SU-DHL-6 (cell line): ENCODE measurements at regions not wholly inside any gene's neighbourhood (a gene's known extent, or its start where the extent isn't known, plus 50 kb on each side); places are given as distances from the start of the nearest gene placed in this dataset.

Experiments used
- H2AFZ ChIP-seq: fragments of 200-600 bp; sonication (generic); 2 replicates; pipeline ENCODE4 v1.6.1; 2014; ENCODE audit warnings: low read depth, mild to moderate bottlenecking, moderate library complexity, mixed read lengths, antibody characterized with exemption, low read length; ENCODE audit not compliant: severe bottlenecking
- H3F3A ChIP-seq: fragments of 200-600 bp; shearing (Covaris generic); 2 replicates; pipeline ENCODE4 v1.6.0; 2016; ENCODE audit warnings: antibody characterized with exemption, mild to moderate bottlenecking; ENCODE audit not compliant: insufficient read depth
- H3K27ac ChIP-seq: fragments of 200-600 bp; sonication (generic); 2 replicates; pipeline ENCODE4 v1.5.1; 2016; ENCODE audit warnings: low read depth, mild to moderate bottlenecking, low read length, moderate library complexity, mixed read lengths
- H3K27me3 ChIP-seq: fragments of 200-600 bp; sonication (generic), shearing (Covaris generic); 2 replicates; pipeline ENCODE4 v1.6.0; 2014; ENCODE audit warnings: mild to moderate bottlenecking, low read length
- H3K36me3 ChIP-seq: fragments of 200-600 bp; sonication (generic); 2 replicates; pipeline ENCODE4 v1.6.1; 2014; ENCODE audit warnings: mild to moderate bottlenecking, low read length, mixed read lengths
- H3K4me2 ChIP-seq: fragments of 300-600, 200-600 bp; shearing (Covaris generic), sonication (generic); 2 replicates; pipeline ENCODE4 v1.6.0; 2014; ENCODE audit warnings: low read length, low read depth, mild to moderate bottlenecking; ENCODE audit not compliant: poor library complexity, severe bottlenecking
- H3K4me3 ChIP-seq: fragments of 200-600 bp; sonication (generic); 2 replicates; pipeline ENCODE4 v1.5.1; 2014; ENCODE audit warnings: antibody characterized with exemption, low read length, mild to moderate bottlenecking, mixed read lengths; ENCODE audit not compliant: insufficient read depth, poor library complexity, severe bottlenecking
- H3K79me2 ChIP-seq: fragments of 200-600 bp; sonication (generic); 2 replicates; pipeline ENCODE4 v1.6.1; 2014; ENCODE audit warnings: mild to moderate bottlenecking, low read length, moderate library complexity; ENCODE audit not compliant: insufficient read depth
- H3K9ac ChIP-seq: fragments of 200-600 bp; sonication (generic); 2 replicates; pipeline ENCODE4 v1.7.0; 2014; ENCODE audit warnings: mild to moderate bottlenecking, low read length
- H3K9me2 ChIP-seq: fragments of 200-600 bp; sonication (generic); replicated peaks from 2 replicates; pipeline ENCODE4 v1.6.1; 2014; ENCODE audit warnings: low read length; ENCODE audit not compliant: insufficient read depth
- H3K9me3 ChIP-seq: fragments of 200-600 bp; sonication (generic); 2 replicates; pipeline ENCODE4 v1.6.1; 2014; ENCODE audit warnings: low read length, mixed read lengths; ENCODE audit not compliant: insufficient read depth
- H4K20me1 ChIP-seq: fragments of 200-600 bp; sonication (generic); 2 replicates; pipeline ENCODE4 v1.6.1; 2014; ENCODE audit warnings: low read depth, mild to moderate bottlenecking, antibody characterized with exemption, low read length, moderate library complexity, mixed read lengths
- EZH2phosphoT487 ChIP-seq: fragments of 200-600 bp; sonication (generic), shearing (Covaris generic); conservative IDR thresholded peaks from 2 replicates; pipeline ENCODE4 v1.6.1; 2018; ENCODE audit warnings: mild to moderate bottlenecking, antibody characterized with exemption, low read length, moderate library complexity, mixed read lengths
- TF ChIP-seq, protein P1 (sequence below): fragments of 200-600 bp; sonication (generic); IDR thresholded peaks from one replicate; pipeline ENCODE4 v1.5.1; 2017; ENCODE audit warnings: antibody characterized with exemption, mild to moderate bottlenecking, low read length, moderate library complexity; ENCODE audit not compliant: insufficient read depth, poor library complexity, severe bottlenecking

- Histone ChIP-seq H3K79me2 (no peaks in the 10 kb centered on the region), H4K20me1 (no peaks in the 10 kb centered on the region), H3F3A (no peaks in the 10 kb centered on the region), H3K9me2 (no peaks in the 10 kb centered on the region), H3K4me3 (no peak overlapping the region), H3K36me3 (no peaks in the 10 kb centered on the region), H3K9me3 (no peaks in the 10 kb centered on the region), H3K27ac (no peak overlapping the region), H3K27me3 (no peaks in the 10 kb centered on the region), H2AFZ (no peak overlapping the region), H3K4me2 (no peak overlapping the region), H3K9ac (no peak overlapping the region)
- TF ChIP-seq EZH2phosphoT487, result no peak
- TF ChIP-seq, protein P1, sequence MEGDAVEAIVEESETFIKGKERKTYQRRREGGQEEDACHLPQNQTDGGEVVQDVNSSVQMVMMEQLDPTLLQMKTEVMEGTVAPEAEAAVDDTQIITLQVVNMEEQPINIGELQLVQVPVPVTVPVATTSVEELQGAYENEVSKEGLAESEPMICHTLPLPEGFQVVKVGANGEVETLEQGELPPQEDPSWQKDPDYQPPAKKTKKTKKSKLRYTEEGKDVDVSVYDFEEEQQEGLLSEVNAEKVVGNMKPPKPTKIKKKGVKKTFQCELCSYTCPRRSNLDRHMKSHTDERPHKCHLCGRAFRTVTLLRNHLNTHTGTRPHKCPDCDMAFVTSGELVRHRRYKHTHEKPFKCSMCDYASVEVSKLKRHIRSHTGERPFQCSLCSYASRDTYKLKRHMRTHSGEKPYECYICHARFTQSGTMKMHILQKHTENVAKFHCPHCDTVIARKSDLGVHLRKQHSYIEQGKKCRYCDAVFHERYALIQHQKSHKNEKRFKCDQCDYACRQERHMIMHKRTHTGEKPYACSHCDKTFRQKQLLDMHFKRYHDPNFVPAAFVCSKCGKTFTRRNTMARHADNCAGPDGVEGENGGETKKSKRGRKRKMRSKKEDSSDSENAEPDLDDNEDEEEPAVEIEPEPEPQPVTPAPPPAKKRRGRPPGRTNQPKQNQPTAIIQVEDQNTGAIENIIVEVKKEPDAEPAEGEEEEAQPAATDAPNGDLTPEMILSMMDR, result no peak
Measured at GRCh38 chr11:115893461-115894099, 389.4 kb upstream of the CADM1 start.

DNA sequence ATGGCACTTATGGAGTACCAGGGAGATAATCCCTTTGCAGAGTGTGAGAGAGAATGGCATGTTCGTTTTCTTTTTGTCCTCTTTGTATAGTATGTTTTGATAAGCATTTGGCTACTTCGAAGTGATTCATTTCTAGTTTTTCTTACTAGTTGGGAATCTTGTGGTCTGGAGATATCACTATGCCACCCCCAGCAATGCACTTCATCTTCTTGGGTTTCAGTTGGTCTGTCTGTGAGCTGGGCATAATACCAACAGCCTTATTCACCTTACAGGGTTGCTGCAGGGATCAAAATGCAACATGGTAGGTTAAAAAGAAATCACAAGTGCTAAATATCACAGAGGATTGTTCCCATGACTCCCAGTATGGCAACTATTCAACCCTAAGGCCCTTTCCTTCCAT lies 387.8 kb upstream of the CADM1 start:
- H3K79me2 ChIP-seq, result no peaks in the 10 kb centered on the region
- H3K9ac ChIP-seq, result no peak overlapping the region
- no peaks in the 10 kb centered on the region for H3K36me3 ChIP-seq
- no peak overlapping the region for H3K4me3 ChIP-seq
- no peak for TF ChIP-seq EZH2phosphoT487
- TF ChIP-seq, protein P1, result no peak
- no peaks in the 10 kb centered on the region for H3F3A ChIP-seq
- H3K9me3 ChIP-seq, result no peaks in the 10 kb centered on the region
- no peak overlapping the region for H3K4me2 ChIP-seq
- no peaks in the 10 kb centered on the region for H3K27me3 ChIP-seq
- no peak overlapping the region for H3K27ac ChIP-seq
- H2AFZ ChIP-seq, result no peak overlapping the region
- no peaks in the 10 kb centered on the region for H3K9me2 ChIP-seq
- no peaks in the 10 kb centered on the region for H4K20me1 ChIP-seq

DNA sequence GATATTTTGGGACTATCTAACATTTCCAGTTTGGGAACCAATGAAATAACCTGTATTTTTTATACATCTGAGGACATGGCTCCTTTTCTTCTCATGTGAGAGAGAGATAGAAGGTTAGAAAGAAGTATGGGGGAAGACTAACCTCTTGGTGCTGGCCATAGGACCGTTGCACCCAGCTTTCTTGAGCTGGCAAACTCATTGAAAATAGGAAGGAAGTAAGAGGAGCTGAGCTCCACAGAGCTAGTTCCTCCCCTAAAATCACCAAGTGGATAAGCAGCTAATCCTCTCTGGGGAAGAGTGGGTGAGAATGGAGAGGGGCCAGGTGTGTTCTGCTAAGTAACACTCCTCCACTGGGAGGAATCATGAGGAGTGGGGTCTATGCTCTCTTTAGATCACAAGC lies 387.4 kb upstream of the CADM1 start:
- TF ChIP-seq EZH2phosphoT487, result no peak
- TF ChIP-seq, protein P1, result no peak
- Histone ChIP-seq H3K36me3 (no peaks in the 10 kb centered on the region), H3K4me2 (no peak overlapping the region), H3K27ac (no peak overlapping the region), H3K9me3 (no peaks in the 10 kb centered on the region), H3K4me3 (no peak overlapping the region), H3K27me3 (no peaks in the 10 kb centered on the region), H2AFZ (no peak overlapping the region), H3K79me2 (no peaks in the 10 kb centered on the region), H3K9me2 (no peaks in the 10 kb centered on the region), H3K9ac (no peak overlapping the region), H4K20me1 (no peaks in the 10 kb centered on the region), H3F3A (no peaks in the 10 kb centered on the region)
